ENCODE measurements at regions not wholly inside any gene's neighbourhood (a gene's known extent, or its start where the extent isn't known, plus 50 kb on each side); places are given as distances from the start of the nearest gene placed in this dataset.

GRCh38 chr12:5206401-5207175 is 162.9 kb downstream of the KCNA5 start:
- 95 to 97% methylated on average over 6 of the region's 6 CpGs for WGBS, 2 donors
- H3K4me3 ChIP-seq = no peak overlapping the region
- H3K4me1 ChIP-seq = no peaks in the 10 kb centered on the region
- no peaks in the 10 kb centered on the region for H3K9me3 ChIP-seq
- H3K36me3 ChIP-seq = no peaks in the 10 kb centered on the region
- no peaks in the 10 kb centered on the region for H3K27me3 ChIP-seq
- DNase-seq = no peak
- TF ChIP-seq EP300 (IDR thresholded peaks at IDR 0.05) (no peak), POLR2AphosphoS5 (IDR thresholded peaks at IDR 0.05) (no peak), CTCF (IDR thresholded peaks at IDR 0.05) (no peak), POLR2A (IDR thresholded peaks at IDR 0.05) (no peak)
- H3K27ac ChIP-seq = no peak overlapping the region
- intact Hi-C loops (cut with DNase I) = no loop called here

GRCh38 chr12:5210179-5210922 is 166.7 kb downstream of the KCNA5 start:
- WGBS, 2 donors = 87 to 89% methylated on average over 11 of the region's 11 CpGs
- Histone ChIP-seq H3K9me3 (no peaks in the 10 kb centered on the region), H3K27ac (no peak overlapping the region), H3K4me1 (no peaks in the 10 kb centered on the region), H3K27me3 (no peaks in the 10 kb centered on the region), H3K4me3 (no peak overlapping the region), H3K36me3 (no peaks in the 10 kb centered on the region)
- intact Hi-C loops (cut with DNase I) = no loop called here
- TF ChIP-seq POLR2AphosphoS5 (IDR thresholded peaks at IDR 0.05) = no peak
- no peak for TF ChIP-seq EP300 (IDR thresholded peaks at IDR 0.05)
- TF ChIP-seq CTCF (IDR thresholded peaks at IDR 0.05) = no peak
- TF ChIP-seq POLR2A (IDR thresholded peaks at IDR 0.05) = no peak
- DNase-seq = no peak

- Histone ChIP-seq H3K36me3 (no peaks in the 10 kb centered on the region), H3K4me1 (no peaks in the 10 kb centered on the region), H3K9me3 (no peaks in the 10 kb centered on the region), H3K27me3 (no peaks in the 10 kb centered on the region), H3K27ac (no peak overlapping the region), H3K4me3 (no peak overlapping the region)
- 90 to 91% methylated on average over 6 of the region's 6 CpGs for WGBS, 2 donors
- intact Hi-C loops (cut with DNase I) = no loop called here
- no peak for DNase-seq
- TF ChIP-seq EP300 (IDR thresholded peaks at IDR 0.05) = no peak
- TF ChIP-seq POLR2A (IDR thresholded peaks at IDR 0.05) = no peak
- TF ChIP-seq CTCF (IDR thresholded peaks at IDR 0.05) = no peak
- no peak for TF ChIP-seq POLR2AphosphoS5 (IDR thresholded peaks at IDR 0.05)
Measured at GRCh38 chr12:5210923-5211290, 167.2 kb downstream of the KCNA5 start.

GRCh38 chr12:5213336-5213735 is 169.7 kb downstream of the KCNA5 start:
- DNase-seq = no peak
- intact Hi-C loops (cut with DNase I) = no loop called here
- H3K36me3 ChIP-seq = no peaks in the 10 kb centered on the region
- no peak overlapping the region for H3K27ac ChIP-seq
- WGBS, 2 donors = 88 to 92% methylated on average over 2 of the region's 2 CpGs
- no peak overlapping the region for H3K4me3 ChIP-seq
- H3K9me3 ChIP-seq = no peaks in the 10 kb centered on the region
- TF ChIP-seq EP300 (IDR thresholded peaks at IDR 0.05) = no peak
- no peaks in the 10 kb centered on the region for H3K4me1 ChIP-seq
- no peaks in the 10 kb centered on the region for H3K27me3 ChIP-seq

GRCh38 chr12:5213990-5214389 is 170.3 kb downstream of the KCNA5 start:
- H3K4me3 ChIP-seq = no peak overlapping the region
- H3K27me3 ChIP-seq = no peaks in the 10 kb centered on the region
- DNase-seq = no peak
- no peaks in the 10 kb centered on the region for H3K9me3 ChIP-seq
- no peaks in the 10 kb centered on the region for H3K36me3 ChIP-seq
- no peaks in the 10 kb centered on the region for H3K4me1 ChIP-seq
- TF ChIP-seq EP300 (IDR thresholded peaks at IDR 0.05) (no peak), CTCF (IDR thresholded peaks at IDR 0.05) (no peak), POLR2AphosphoS5 (IDR thresholded peaks at IDR 0.05) (no peak), POLR2A (IDR thresholded peaks at IDR 0.05) (no peak)
- WGBS, 2 donors = 46 to 76% methylated on average over 2 of the region's 2 CpGs
- intact Hi-C loops (cut with DNase I) = no loop called here
- H3K27ac ChIP-seq = no peak overlapping the region

Measured in sigmoid colon (tissue), 6 donors.